Osteoblast (primary cell): ENCODE measurements at regions not wholly inside any gene's neighbourhood (a gene's known extent, or its start where the extent isn't known, plus 50 kb on each side); places are given as distances from the start of the nearest gene placed in this dataset.

ENCODE experiments used
- DNase-seq: peaks from one replicate; pipeline ENCODE4 v3.0.0; 2011; ENCODE audit warnings: low spot score, mixed read lengths; ENCODE audit not compliant: insufficient read length; ENCODE audit errors: missing footprints
- H2AFZ ChIP-seq: 2 replicates; pipeline ENCODE4 v1.6.0; 2011; ENCODE audit warnings: mild to moderate bottlenecking, low read length
- H3K27ac ChIP-seq: 2 replicates; pipeline ENCODE4 v1.5.1; 2011; ENCODE audit warnings: mild to moderate bottlenecking, low read depth, low read length, moderate library complexity
- H3K27me3 ChIP-seq: 2 replicates; pipeline ENCODE4 v1.6.0; 2012; ENCODE audit warnings: mild to moderate bottlenecking, control low read depth, inconsistent platforms, low read length, moderate library complexity; ENCODE audit not compliant: insufficient read depth
- H3K36me3 ChIP-seq: 2 replicates; pipeline ENCODE4 v1.5.1; 2011; ENCODE audit warnings: mild to moderate bottlenecking, low read length, control low read depth, moderate library complexity; ENCODE audit not compliant: insufficient read depth
- H3K4me1 ChIP-seq: 2 replicates; pipeline ENCODE4 v1.5.1; 2011; ENCODE audit warnings: mild to moderate bottlenecking, low read length, control low read depth, moderate library complexity; ENCODE audit not compliant: insufficient read depth
- H3K4me2 ChIP-seq: 2 replicates; pipeline ENCODE4 v1.6.0; 2011; ENCODE audit warnings: mild to moderate bottlenecking, low read length; ENCODE audit not compliant: insufficient read depth
- H3K4me3 ChIP-seq: fragments of 200-600 bp; sonication (generic); 3 replicates; pipeline ENCODE4 v1.5.1; 2012; ENCODE audit warnings: mild to moderate bottlenecking, low read length, inconsistent platforms; ENCODE audit not compliant: insufficient read depth
- H3K79me2 ChIP-seq: 2 replicates; pipeline ENCODE4 v1.6.0; 2012; ENCODE audit warnings: mild to moderate bottlenecking, low read length, control low read depth, inconsistent platforms; ENCODE audit not compliant: insufficient read depth
- H3K9me3 ChIP-seq: 2 replicates; pipeline ENCODE4 v1.5.1; 2011; ENCODE audit warnings: low read depth, low read length, control low read depth
- H4K20me1 ChIP-seq: 2 replicates; pipeline ENCODE4 v1.6.0; 2012; ENCODE audit warnings: mild to moderate bottlenecking, low read length, control low read depth; ENCODE audit not compliant: insufficient read depth
- TF ChIP-seq, protein P1 (sequence below): IDR thresholded peaks from 2 replicates; pipeline ENCODE4 v1.5.1; 2011; ENCODE audit warnings: mild to moderate bottlenecking, low read depth, low read length, moderate library complexity; ENCODE audit errors: extremely low read depth

DNA sequence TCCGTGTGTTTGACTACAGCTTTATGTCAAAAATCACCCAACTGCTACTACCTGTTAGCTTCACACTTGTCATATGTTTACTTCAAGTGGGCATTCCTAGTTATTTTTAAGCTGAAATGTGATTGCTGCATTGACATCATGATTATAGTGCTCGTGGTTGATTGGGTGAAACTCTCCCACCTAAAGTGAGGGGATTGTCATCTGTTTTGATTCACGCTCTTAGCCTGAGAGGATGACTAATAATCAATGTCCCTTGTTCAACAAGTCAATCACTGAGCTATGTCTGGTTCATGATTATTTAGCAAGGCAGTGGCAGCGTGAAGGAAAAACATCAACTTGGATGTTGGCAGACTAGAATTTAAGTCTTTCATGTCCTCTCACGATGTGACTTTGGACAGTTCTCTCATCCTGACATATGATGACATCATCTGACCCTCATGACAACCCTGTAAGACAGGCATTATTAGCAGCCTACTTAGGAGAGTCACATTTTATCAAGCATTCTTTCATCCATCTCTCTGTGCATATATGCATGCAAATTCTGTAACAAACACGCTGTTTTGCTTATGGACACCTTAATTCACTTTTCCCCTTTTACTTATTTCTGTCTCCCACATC is 352.6 kb upstream of the ZMIZ1 start:
- TF ChIP-seq, protein P1, sequence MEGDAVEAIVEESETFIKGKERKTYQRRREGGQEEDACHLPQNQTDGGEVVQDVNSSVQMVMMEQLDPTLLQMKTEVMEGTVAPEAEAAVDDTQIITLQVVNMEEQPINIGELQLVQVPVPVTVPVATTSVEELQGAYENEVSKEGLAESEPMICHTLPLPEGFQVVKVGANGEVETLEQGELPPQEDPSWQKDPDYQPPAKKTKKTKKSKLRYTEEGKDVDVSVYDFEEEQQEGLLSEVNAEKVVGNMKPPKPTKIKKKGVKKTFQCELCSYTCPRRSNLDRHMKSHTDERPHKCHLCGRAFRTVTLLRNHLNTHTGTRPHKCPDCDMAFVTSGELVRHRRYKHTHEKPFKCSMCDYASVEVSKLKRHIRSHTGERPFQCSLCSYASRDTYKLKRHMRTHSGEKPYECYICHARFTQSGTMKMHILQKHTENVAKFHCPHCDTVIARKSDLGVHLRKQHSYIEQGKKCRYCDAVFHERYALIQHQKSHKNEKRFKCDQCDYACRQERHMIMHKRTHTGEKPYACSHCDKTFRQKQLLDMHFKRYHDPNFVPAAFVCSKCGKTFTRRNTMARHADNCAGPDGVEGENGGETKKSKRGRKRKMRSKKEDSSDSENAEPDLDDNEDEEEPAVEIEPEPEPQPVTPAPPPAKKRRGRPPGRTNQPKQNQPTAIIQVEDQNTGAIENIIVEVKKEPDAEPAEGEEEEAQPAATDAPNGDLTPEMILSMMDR = no peak
- no peaks in the 10 kb centered on the region for H4K20me1 ChIP-seq
- peaks cover 42% of the 10 kb centered on the region for H3K27me3 ChIP-seq
- H3K4me2 ChIP-seq = no peak overlapping the region
- H3K4me3 ChIP-seq = no peak overlapping the region
- no peaks in the 10 kb centered on the region for H3K36me3 ChIP-seq
- H3K27ac ChIP-seq = no peak overlapping the region
- no peaks in the 10 kb centered on the region for H3K9me3 ChIP-seq
- no peak overlapping the region for H2AFZ ChIP-seq
- peaks cover 12% of the 10 kb centered on the region for H3K4me1 ChIP-seq
- no peak for DNase-seq
- no peaks in the 10 kb centered on the region for H3K79me2 ChIP-seq

DNA sequence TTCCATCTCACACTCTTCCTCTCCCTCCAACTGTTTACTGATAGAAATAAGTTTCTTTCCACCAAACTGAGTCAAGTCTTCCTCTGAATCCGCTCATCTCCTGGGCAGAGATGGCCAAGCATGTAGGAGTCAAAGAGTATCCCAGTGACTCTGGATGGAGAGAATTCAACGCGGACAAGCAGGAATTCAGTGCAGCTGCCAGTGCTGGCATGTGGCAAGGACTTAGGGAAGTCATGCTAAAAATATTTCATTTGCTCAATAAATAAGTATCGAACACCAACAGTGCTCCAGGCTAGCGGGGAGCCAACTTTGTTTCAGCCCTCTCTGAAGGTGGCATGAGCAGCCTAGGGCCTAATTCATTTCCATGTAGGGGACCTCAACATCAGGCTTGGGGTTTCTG is 351.6 kb upstream of the ZMIZ1 start:
- Histone ChIP-seq H3K4me1 (peaks cover 12% of the 10 kb centered on the region), H4K20me1 (no peaks in the 10 kb centered on the region), H2AFZ (no peak overlapping the region), H3K9me3 (no peaks in the 10 kb centered on the region), H3K27me3 (peaks cover 33% of the 10 kb centered on the region), H3K27ac (no peak overlapping the region), H3K36me3 (no peaks in the 10 kb centered on the region), H3K4me2 (no peak overlapping the region), H3K79me2 (no peaks in the 10 kb centered on the region), H3K4me3 (no peak overlapping the region)
- no peak for DNase-seq
- TF ChIP-seq, protein P1 = no peak

DNA sequence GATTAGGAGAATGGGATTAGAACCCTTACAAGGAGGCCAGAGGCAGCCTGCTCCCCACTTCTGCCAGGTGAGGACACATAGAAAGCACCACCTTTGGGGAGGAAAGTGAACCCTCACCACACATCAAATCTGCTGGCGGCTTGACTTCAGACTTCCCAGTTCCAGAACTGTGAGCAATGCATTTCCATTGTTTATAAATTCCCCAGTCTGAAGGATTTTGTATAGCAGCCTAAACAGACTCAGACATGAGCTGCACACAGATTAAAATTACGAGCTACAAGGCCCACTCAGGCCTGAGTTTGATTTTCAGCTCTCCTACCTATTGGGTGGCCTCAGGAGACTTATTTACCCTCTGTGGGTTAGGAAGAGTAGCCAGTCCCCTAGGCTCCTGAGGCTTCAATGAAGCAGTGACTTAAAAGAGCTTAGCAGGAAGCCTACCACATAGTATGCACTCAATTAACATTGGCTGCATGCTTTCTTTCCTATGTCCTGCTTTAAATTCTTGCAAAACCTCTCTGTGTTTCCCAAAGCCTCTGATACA is 350.7 kb upstream of the ZMIZ1 start:
- H3K27me3 ChIP-seq = peaks cover 30% of the 10 kb centered on the region
- DNase-seq = no peak
- no peak overlapping the region for H2AFZ ChIP-seq
- H3K36me3 ChIP-seq = no peaks in the 10 kb centered on the region
- H3K4me3 ChIP-seq = no peak overlapping the region
- no peaks in the 10 kb centered on the region for H3K9me3 ChIP-seq
- TF ChIP-seq, protein P1 = no peak
- no peak overlapping the region for H3K27ac ChIP-seq
- no peak overlapping the region for H3K4me2 ChIP-seq
- H4K20me1 ChIP-seq = no peaks in the 10 kb centered on the region
- H3K79me2 ChIP-seq = no peaks in the 10 kb centered on the region
- peaks cover 12% of the 10 kb centered on the region for H3K4me1 ChIP-seq

DNA sequence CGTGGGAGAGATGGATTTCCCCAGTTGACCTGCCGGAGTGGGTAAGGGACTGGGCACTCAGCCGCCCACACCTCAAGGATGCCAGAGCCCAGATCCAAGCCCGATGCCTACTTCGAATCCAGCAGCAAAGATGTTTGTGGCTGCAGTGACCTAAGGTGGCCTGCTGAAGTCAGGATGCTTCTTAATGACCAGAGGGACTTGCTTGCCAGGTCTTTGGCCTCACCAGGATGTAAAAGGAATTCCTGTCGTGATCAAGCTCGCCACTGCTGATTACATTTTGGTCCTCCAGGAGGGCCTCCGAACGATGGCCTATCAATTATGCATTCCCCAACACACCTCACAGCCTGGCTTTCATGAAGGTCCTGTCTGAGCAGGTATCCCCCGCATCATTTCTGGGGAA is 349.5 kb upstream of the ZMIZ1 start:
- H3K27me3 ChIP-seq = peaks cover 36% of the 10 kb centered on the region
- no peak for DNase-seq
- TF ChIP-seq, protein P1 = no peak

More for the DNA sequence above, 349.5 kb upstream of the ZMIZ1 start:
- Histone ChIP-seq H3K36me3 (no peaks in the 10 kb centered on the region), H2AFZ (no peak overlapping the region), H3K79me2 (no peaks in the 10 kb centered on the region), H3K9me3 (no peaks in the 10 kb centered on the region), H3K4me1 (peaks cover 12% of the 10 kb centered on the region), H3K27ac (no peak overlapping the region), H3K4me2 (no peak overlapping the region), H4K20me1 (no peaks in the 10 kb centered on the region), H3K4me3 (no peak overlapping the region)
